ENCODE measurements at regions not wholly inside any gene's neighbourhood (a gene's known extent, or its start where the extent isn't known, plus 50 kb on each side); places are given as distances from the start of the nearest gene placed in this dataset.

DNA sequence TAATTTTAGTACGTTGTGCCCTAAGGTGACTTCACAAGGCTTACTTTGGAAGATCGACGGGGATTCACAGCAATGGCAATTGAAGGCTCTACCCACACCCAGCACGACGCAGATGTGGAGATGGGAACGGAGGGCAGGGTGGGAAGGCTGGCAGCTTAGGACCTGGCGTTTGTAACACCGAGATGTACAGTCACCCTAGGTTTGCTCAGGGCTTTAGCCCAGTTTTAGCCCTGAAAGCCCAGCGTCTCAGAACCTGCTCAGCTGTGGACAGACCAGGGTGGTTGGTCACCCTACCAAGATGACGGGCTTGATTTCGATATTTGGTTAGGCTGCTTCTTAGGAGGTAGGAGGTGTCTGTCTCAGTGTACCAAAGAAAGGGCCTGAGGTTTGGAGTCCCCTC lies 100.5 kb upstream of the MED13L start:
- Histone ChIP-seq H4K91ac (ENCODE audit: insufficient read depth, low read depth, low read length) (peak overlapping the region; percentile 44), H4K20me1 (ENCODE audit: insufficient read depth, low read length) (no peaks in the 10 kb centered on the region), H2AK5ac (ENCODE audit: low read depth, low read length) (peak overlapping the region; percentile 91), H2AFZ (replicated peaks; ENCODE audit: low read length, poor library complexity) (no peak overlapping the region), H3K4me1 (ENCODE audit: control insufficient read depth, insufficient read depth, low read length) (peaks cover 30% of the 10 kb centered on the region), H3K36me3 (ENCODE audit: control insufficient read depth, insufficient read depth, low read length) (no peaks in the 10 kb centered on the region), H3K9me1 (ENCODE audit: insufficient read depth, low read length) (peaks cover 33% of the 10 kb centered on the region), H3K4me3 (ENCODE audit: insufficient read depth, low read depth, low read length) (no peak overlapping the region), H3K9ac (ENCODE audit: low read depth, low read length) (no peak overlapping the region), H2BK20ac (ENCODE audit: low read depth, low read length) (peak overlapping the region; percentile 68; the same call in 1 of the 2 replicates), H3K56ac (ENCODE audit: extremely low read depth, insufficient read depth, low read length) (no peak overlapping the region), H3K14ac (replicated peaks; ENCODE audit: low read depth, low read length) (peak overlapping the region; percentile 68), H2BK120ac (ENCODE audit: low read depth, low read length) (peak overlapping the region; percentile 79), H2AK9ac (replicated peaks; ENCODE audit: low read depth, low read length, poor library complexity) (no peak overlapping the region), H3K4me2 (ENCODE audit: low read depth, low read length) (no peak overlapping the region), H3K23ac (ENCODE audit: low read depth, low read length) (no peak overlapping the region), H4K8ac (ENCODE audit: low read depth in 2 of 2, low read length in 2 of 2) (no peak overlapping the region), H3K4ac (ENCODE audit: low read depth, low read length) (peak overlapping the region; percentile 70), H3K79me1 (ENCODE audit: low read depth in 1 of 2, low read length in 2 of 2) (peaks cover 0 to 20% of the 10 kb centered on the region in 2 experiments; a peak in 2 of 4 replicates), H2BK15ac (ENCODE audit: low read depth, low read length) (peak overlapping the region; percentile 81; the same call in 2 of the 3 replicates), H3K27ac (ENCODE audit: insufficient read depth, low read length) (no peak overlapping the region), H2BK5ac (ENCODE audit: low read depth, low read length, poor library complexity, severe bottlenecking) (no peak overlapping the region), H3K27me3 (ENCODE audit: control insufficient read depth, insufficient read depth, low read length) (no peaks in the 10 kb centered on the region), H4K5ac (ENCODE audit: low read depth, low read length) (no peak overlapping the region), H3K18ac (ENCODE audit: low read depth, low read length) (0 out of 2 replicates have a peak overlapping the region, but pooled peaks have one; percentile 4), H3K9me3 (ENCODE audit: control insufficient read depth, insufficient read depth, low read length) (no peaks in the 10 kb centered on the region)
- no peak for TF ChIP-seq CHD1 (IDR thresholded peaks at IDR 0.05; ENCODE audit: low read depth, low read length)
- no peak for TF ChIP-seq CEBPB (IDR thresholded peaks at IDR 0.05; ENCODE audit: low read depth, low read length)
- no peak for TF ChIP-seq MAZ (IDR thresholded peaks at IDR 0.05; ENCODE audit: borderline replicate concordance, low read depth, low read length)
- TF ChIP-seq, protein P1, sequence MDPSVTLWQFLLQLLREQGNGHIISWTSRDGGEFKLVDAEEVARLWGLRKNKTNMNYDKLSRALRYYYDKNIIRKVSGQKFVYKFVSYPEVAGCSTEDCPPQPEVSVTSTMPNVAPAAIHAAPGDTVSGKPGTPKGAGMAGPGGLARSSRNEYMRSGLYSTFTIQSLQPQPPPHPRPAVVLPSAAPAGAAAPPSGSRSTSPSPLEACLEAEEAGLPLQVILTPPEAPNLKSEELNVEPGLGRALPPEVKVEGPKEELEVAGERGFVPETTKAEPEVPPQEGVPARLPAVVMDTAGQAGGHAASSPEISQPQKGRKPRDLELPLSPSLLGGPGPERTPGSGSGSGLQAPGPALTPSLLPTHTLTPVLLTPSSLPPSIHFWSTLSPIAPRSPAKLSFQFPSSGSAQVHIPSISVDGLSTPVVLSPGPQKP (IDR thresholded peaks at IDR 0.05; ENCODE audit: borderline replicate concordance, low read depth, low read length) = no peak
- no peak for TF ChIP-seq RCOR1 (IDR thresholded peaks at IDR 0.05; ENCODE audit: insufficient replicate concordance, low read length)
- TF ChIP-seq, protein P2, sequence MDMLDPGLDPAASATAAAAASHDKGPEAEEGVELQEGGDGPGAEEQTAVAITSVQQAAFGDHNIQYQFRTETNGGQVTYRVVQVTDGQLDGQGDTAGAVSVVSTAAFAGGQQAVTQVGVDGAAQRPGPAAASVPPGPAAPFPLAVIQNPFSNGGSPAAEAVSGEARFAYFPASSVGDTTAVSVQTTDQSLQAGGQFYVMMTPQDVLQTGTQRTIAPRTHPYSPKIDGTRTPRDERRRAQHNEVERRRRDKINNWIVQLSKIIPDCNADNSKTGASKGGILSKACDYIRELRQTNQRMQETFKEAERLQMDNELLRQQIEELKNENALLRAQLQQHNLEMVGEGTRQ (IDR thresholded peaks at IDR 0.05; ENCODE audit: low read depth, low read length) = no peak
- TF ChIP-seq, protein P3, sequence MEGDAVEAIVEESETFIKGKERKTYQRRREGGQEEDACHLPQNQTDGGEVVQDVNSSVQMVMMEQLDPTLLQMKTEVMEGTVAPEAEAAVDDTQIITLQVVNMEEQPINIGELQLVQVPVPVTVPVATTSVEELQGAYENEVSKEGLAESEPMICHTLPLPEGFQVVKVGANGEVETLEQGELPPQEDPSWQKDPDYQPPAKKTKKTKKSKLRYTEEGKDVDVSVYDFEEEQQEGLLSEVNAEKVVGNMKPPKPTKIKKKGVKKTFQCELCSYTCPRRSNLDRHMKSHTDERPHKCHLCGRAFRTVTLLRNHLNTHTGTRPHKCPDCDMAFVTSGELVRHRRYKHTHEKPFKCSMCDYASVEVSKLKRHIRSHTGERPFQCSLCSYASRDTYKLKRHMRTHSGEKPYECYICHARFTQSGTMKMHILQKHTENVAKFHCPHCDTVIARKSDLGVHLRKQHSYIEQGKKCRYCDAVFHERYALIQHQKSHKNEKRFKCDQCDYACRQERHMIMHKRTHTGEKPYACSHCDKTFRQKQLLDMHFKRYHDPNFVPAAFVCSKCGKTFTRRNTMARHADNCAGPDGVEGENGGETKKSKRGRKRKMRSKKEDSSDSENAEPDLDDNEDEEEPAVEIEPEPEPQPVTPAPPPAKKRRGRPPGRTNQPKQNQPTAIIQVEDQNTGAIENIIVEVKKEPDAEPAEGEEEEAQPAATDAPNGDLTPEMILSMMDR (conservative IDR thresholded peaks at IDR 0.05; ENCODE audit: low read depth, low read length) = no peak
- no peak for TF ChIP-seq SMC3 (IDR thresholded peaks at IDR 0.05; ENCODE audit: low read depth, low read length)
- TF ChIP-seq MXI1 (IDR thresholded peaks at IDR 0.05; ENCODE audit: borderline replicate concordance, low read depth, low read length) = no peak
- ChIA-PET CTCF (interaction anchor here (0.6 kb wide), 1 partner anchor 124 kb away, joined by 3 read pairs; no protein-coding TSS in a partner anchor), POLR2A (ENCODE audit: unreplicated experiment) (no interaction called here)
- WGBS, 2 experiments (ENCODE audit: extremely low coverage in 2 of 2, insufficient read length in 1 of 2) = 75% methylated on average over 4 of the region's 11 CpGs; no CpG with 5 or more reads in 1 of the 2 experiments
- ATAC-seq (ENCODE audit: low read depth) (no peak), DNase-seq (no peak)
- in situ Hi-C loops (cut with MboI; ENCODE audit: low sequenced_read_pairs) = no loop called here
- BruUV-seq (replicated peaks) = no TSS peak
- dilution Hi-C loops (cut with HindIII; ENCODE audit: low sequenced_read_pairs, unreplicated experiment) = no loop called here
- intact Hi-C loops (cut with micrococcal nuclease) = no loop called here

Data from IMR-90 (cell line).